DND-41 (cell line): ENCODE measurements at regions not wholly inside any gene's neighbourhood (a gene's known extent, or its start where the extent isn't known, plus 50 kb on each side); places are given as distances from the start of the nearest gene placed in this dataset.

Experiments
- EZH2 ChIP-seq: IDR thresholded peaks from 3 replicates; pipeline ENCODE4 v1.6.1; 2012; ENCODE audit warnings: borderline replicate concordance, low read depth, mild to moderate bottlenecking, moderate library complexity, low read length, inconsistent platforms; ENCODE audit not compliant: severe bottlenecking
- TF ChIP-seq, protein P1 (sequence below): IDR thresholded peaks from 2 replicates; pipeline ENCODE4 v1.5.1; 2012; ENCODE audit warnings: borderline replicate concordance, low read length, moderate library complexity, mild to moderate bottlenecking; ENCODE audit not compliant: poor library complexity, severe bottlenecking; ENCODE audit errors: extremely low read depth

DNA sequence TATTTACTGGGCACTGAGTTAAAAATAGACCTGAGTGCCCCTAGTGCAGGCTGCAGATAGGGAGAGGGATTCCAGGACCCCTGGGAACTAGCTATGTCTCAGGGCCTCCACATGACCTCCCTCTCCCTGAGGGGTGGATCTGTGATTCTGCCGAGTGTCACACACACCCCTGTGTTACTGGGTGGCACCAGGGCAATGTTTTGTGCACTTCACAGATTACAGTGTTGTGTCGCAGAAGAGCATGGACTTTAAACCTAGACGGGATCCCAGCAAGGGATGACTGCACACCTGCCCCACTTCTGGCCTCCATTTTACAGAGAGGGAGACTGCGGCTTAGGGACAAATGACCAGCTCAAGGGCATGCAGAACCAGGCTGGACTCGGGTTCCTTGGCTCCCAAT, 65.6 kb downstream of the ZFP36L2 start:
- TF ChIP-seq, protein P1, sequence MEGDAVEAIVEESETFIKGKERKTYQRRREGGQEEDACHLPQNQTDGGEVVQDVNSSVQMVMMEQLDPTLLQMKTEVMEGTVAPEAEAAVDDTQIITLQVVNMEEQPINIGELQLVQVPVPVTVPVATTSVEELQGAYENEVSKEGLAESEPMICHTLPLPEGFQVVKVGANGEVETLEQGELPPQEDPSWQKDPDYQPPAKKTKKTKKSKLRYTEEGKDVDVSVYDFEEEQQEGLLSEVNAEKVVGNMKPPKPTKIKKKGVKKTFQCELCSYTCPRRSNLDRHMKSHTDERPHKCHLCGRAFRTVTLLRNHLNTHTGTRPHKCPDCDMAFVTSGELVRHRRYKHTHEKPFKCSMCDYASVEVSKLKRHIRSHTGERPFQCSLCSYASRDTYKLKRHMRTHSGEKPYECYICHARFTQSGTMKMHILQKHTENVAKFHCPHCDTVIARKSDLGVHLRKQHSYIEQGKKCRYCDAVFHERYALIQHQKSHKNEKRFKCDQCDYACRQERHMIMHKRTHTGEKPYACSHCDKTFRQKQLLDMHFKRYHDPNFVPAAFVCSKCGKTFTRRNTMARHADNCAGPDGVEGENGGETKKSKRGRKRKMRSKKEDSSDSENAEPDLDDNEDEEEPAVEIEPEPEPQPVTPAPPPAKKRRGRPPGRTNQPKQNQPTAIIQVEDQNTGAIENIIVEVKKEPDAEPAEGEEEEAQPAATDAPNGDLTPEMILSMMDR, result no peak
- TF ChIP-seq EZH2, result no peak
